HEK293 (cell line): ENCODE measurements at regions not wholly inside any gene's neighbourhood (a gene's known extent, or its start where the extent isn't known, plus 50 kb on each side); places are given as distances from the start of the nearest gene placed in this dataset.
A peak's percentile ranks its signal among the peaks of the same experiment; 100 is the strongest.

ENCODE experiments used
- CTCF ChIA-PET: fragments of 350-600 bp; formaldehyde crosslinking; extraction: SDS; loops from one replicate; lab custom pipeline; 2021; ENCODE audit warnings: antibody characterized with exemption; lab: Yijun Ruan, JAX
- POLR2A ChIA-PET: fragments of 300-600 bp; formaldehyde crosslinking; extraction: SDS; loops from one replicate; lab custom pipeline; 2020; ENCODE audit warnings: antibody characterized with exemption, inconsistent platforms; lab: Yijun Ruan, JAX
- H3K27ac ChIP-seq: fragments of 200-500 bp; sonication (Bioruptor generic); 2 replicates; pipeline ENCODE4 v1.5.1; 2014; ENCODE audit warnings: low read depth, low read length, control low read depth, inconsistent platforms; ENCODE audit errors: extremely low read depth
- H3K36me3 ChIP-seq, 2 experiments: fragments of 200-500 bp in 1 of 2; sonication (Bioruptor generic) in 1 of 2; 1 replicate in 1 of 2; 2 replicates in 1 of 2; pipeline ENCODE4 v1.5.1; 2014 to 2017; ENCODE audit warnings: inconsistent platforms in 2 of 2, low read length in 2 of 2; ENCODE audit not compliant: control insufficient read depth in 2 of 2, insufficient read depth in 1 of 2
- H3K4me1 ChIP-seq: fragments of 200-500 bp; sonication (Bioruptor generic); 2 replicates; pipeline ENCODE4 v1.5.1; 2014; ENCODE audit warnings: mild to moderate bottlenecking, low read length, inconsistent platforms; ENCODE audit not compliant: control insufficient read depth, insufficient read depth
- H3K4me3 ChIP-seq: 2 replicates; pipeline ENCODE4 v1.5.1; 2011; ENCODE audit warnings: low read depth, mild to moderate bottlenecking, control low read depth, low read length, moderate library complexity
- H3K9me3 ChIP-seq: fragments of 200-500 bp; sonication (Bioruptor generic); 2 replicates; pipeline ENCODE4 v1.5.1; 2014; ENCODE audit warnings: low read depth, low read length, inconsistent platforms; ENCODE audit not compliant: control insufficient read depth, insufficient read depth
- KLF7 ChIP-seq: fragments of 450-650 bp; formaldehyde crosslinking; IDR thresholded peaks from 2 replicates; pipeline ENCODE4 v1.5.1; 2016; ENCODE audit warnings: missing biosample characterization, missing genetic modification characterization, borderline replicate concordance
- MEIS1 ChIP-seq: sonication (generic); formaldehyde crosslinking; IDR thresholded peaks from 2 replicates; pipeline ENCODE4 v1.8.1; 2022; ENCODE audit warnings: missing genetic modification reagents, mild to moderate bottlenecking, borderline replicate concordance
- MYNN ChIP-seq: fragments of 450-650 bp; formaldehyde crosslinking; IDR thresholded peaks from 2 replicates; pipeline ENCODE4 v1.5.1; 2016; ENCODE audit warnings: missing biosample characterization, missing genetic modification characterization, borderline replicate concordance
- YY2 ChIP-seq: fragments of 450-650 bp; formaldehyde crosslinking; IDR thresholded peaks from 2 replicates; pipeline ENCODE4 v1.5.1; 2016; ENCODE audit warnings: missing biosample characterization, missing genetic modification characterization
- ZBTB10 ChIP-seq: fragments of 450-650 bp; formaldehyde crosslinking; IDR thresholded peaks from 2 replicates; pipeline ENCODE4 v1.5.1; 2016; ENCODE audit warnings: missing biosample characterization, missing genetic modification characterization
- ZBTB20 ChIP-seq: fragments of 450-650 bp; formaldehyde crosslinking; IDR thresholded peaks from 2 replicates; pipeline ENCODE4 v1.5.1; 2016; ENCODE audit warnings: missing biosample characterization, missing genetic modification characterization
- ZBTB21 ChIP-seq: fragments of 450-650 bp; formaldehyde crosslinking; IDR thresholded peaks from 2 replicates; pipeline ENCODE4 v1.5.1; 2017; ENCODE audit warnings: missing biosample characterization, missing genetic modification characterization
- ZBTB8A ChIP-seq: fragments of 450-650 bp; formaldehyde crosslinking; IDR thresholded peaks from 2 replicates; pipeline ENCODE4 v1.5.1; 2016; ENCODE audit warnings: missing biosample characterization, missing genetic modification characterization
- ZEB2 ChIP-seq: fragments of 450-650 bp; formaldehyde crosslinking; IDR thresholded peaks from 2 replicates; pipeline ENCODE4 v1.5.1; 2016; ENCODE audit warnings: missing biosample characterization, missing genetic modification characterization
- ZFP37 ChIP-seq: fragments of 450-650 bp; formaldehyde crosslinking; IDR thresholded peaks from 2 replicates; pipeline ENCODE4 v1.5.1; 2016; ENCODE audit warnings: missing biosample characterization, missing genetic modification characterization
- ZNF146 ChIP-seq: fragments of 450-650 bp; formaldehyde crosslinking; IDR thresholded peaks from 2 replicates; pipeline ENCODE4 v1.5.1; 2016; ENCODE audit warnings: missing biosample characterization, missing genetic modification characterization
- ZNF266 ChIP-seq: fragments of 450-650 bp; formaldehyde crosslinking; IDR thresholded peaks from 2 replicates; pipeline ENCODE4 v1.5.1; 2016; ENCODE audit warnings: missing biosample characterization, missing genetic modification characterization, low read depth
- ZNF280D ChIP-seq: fragments of 450-650 bp; formaldehyde crosslinking; IDR thresholded peaks from 2 replicates; pipeline ENCODE4 v1.5.1; 2016; ENCODE audit warnings: missing biosample characterization, missing genetic modification characterization
- ZNF324 ChIP-seq: fragments of 450-650 bp; formaldehyde crosslinking; IDR thresholded peaks from 2 replicates; pipeline ENCODE4 v1.5.1; 2016; ENCODE audit warnings: missing biosample characterization, missing genetic modification characterization
- ZNF350 ChIP-seq: fragments of 450-650 bp; formaldehyde crosslinking; IDR thresholded peaks from 2 replicates; pipeline ENCODE4 v1.5.0; 2017; ENCODE audit warnings: missing biosample characterization, mild to moderate bottlenecking, missing genetic modification characterization
- ZNF501 ChIP-seq: fragments of 450-650 bp; formaldehyde crosslinking; IDR thresholded peaks from 2 replicates; pipeline ENCODE4 v1.5.1; 2016; ENCODE audit warnings: missing biosample characterization, missing genetic modification characterization
- ZNF544 ChIP-seq: fragments of 450-650 bp; formaldehyde crosslinking; IDR thresholded peaks from 2 replicates; pipeline ENCODE4 v1.5.0; 2017; ENCODE audit warnings: missing biosample characterization, missing genetic modification characterization
- ZNF600 ChIP-seq: fragments of 450-650 bp; formaldehyde crosslinking; IDR thresholded peaks from 2 replicates; pipeline ENCODE4 v1.5.1; 2016; ENCODE audit warnings: missing biosample characterization, missing genetic modification characterization
- ZNF664 ChIP-seq: fragments of 450-650 bp; formaldehyde crosslinking; IDR thresholded peaks from 2 replicates; pipeline ENCODE4 v1.5.1; 2016; ENCODE audit warnings: missing biosample characterization, missing genetic modification characterization
- ZNF692 ChIP-seq: fragments of 450-650 bp; formaldehyde crosslinking; IDR thresholded peaks from 2 replicates; pipeline ENCODE4 v1.5.1; 2016; ENCODE audit warnings: missing biosample characterization, missing genetic modification characterization
- ZNF768 ChIP-seq: fragments of 450-650 bp; formaldehyde crosslinking; IDR thresholded peaks from 2 replicates; pipeline ENCODE4 v1.5.1; 2018; ENCODE audit warnings: missing biosample characterization, mild to moderate bottlenecking, missing genetic modification characterization
- ZSCAN23 ChIP-seq: fragments of 450-650 bp; formaldehyde crosslinking; IDR thresholded peaks from 2 replicates; pipeline ENCODE4 v1.5.1; 2016; ENCODE audit warnings: missing biosample characterization, missing genetic modification characterization

- CTCF ChIA-PET: no interaction called here
- peaks cover 3% of the 10 kb centered on the region; the same call in 1 of the 2 replicates for H3K4me1 ChIP-seq
- H3K4me3 ChIP-seq: no peak overlapping the region
- TF ChIP-seq ZBTB21 (tag by site-specific recombination) (no peak), ZNF350 (tag by site-specific recombination) (peak; percentile 52; the same call in 1 of the 2 replicates), ZNF544 (tag by site-specific recombination) (peak; percentile 56; the same call in 1 of the 2 replicates), ZEB2 (tag by site-specific recombination) (no peak)
- H3K9me3 ChIP-seq: no peaks in the 10 kb centered on the region
- no peak overlapping the region for H3K27ac ChIP-seq
- H3K36me3 ChIP-seq: no peaks in the 10 kb centered on the region
- POLR2A ChIA-PET: no interaction called here
Observed at GRCh38 chr14:25108959-25109358, 59.0 kb upstream of the STXBP6 start.

- POLR2A ChIA-PET: no interaction called here
- Histone ChIP-seq H3K4me1 (peaks cover 3% of the 10 kb centered on the region; the same call in 1 of the 2 replicates), H3K36me3 (no peaks in the 10 kb centered on the region), H3K27ac (no peak overlapping the region), H3K9me3 (no peaks in the 10 kb centered on the region), H3K4me3 (no peak overlapping the region)
- CTCF ChIA-PET: no interaction called here
- TF ChIP-seq KLF7 (tag by site-specific recombination): no peak
- no peak for TF ChIP-seq ZNF768
- no peak for TF ChIP-seq ZNF501 (tag by site-specific recombination)
- no peak for TF ChIP-seq ZNF664 (tag by site-specific recombination)
- no peak for TF ChIP-seq ZBTB20 (tag by site-specific recombination)
- no peak for TF ChIP-seq ZNF266 (tag by site-specific recombination)
- TF ChIP-seq MEIS1 (CRISPR knock-in tag): no peak
- no peak for TF ChIP-seq ZNF324 (tag by site-specific recombination)
- no peak for TF ChIP-seq MYNN (tag by site-specific recombination)
- TF ChIP-seq ZNF692 (tag by site-specific recombination): no peak
- no peak for TF ChIP-seq YY2 (tag by site-specific recombination)
Observed at GRCh38 chr14:25108291-25108690, 58.3 kb upstream of the STXBP6 start.

- Histone ChIP-seq H3K36me3 (no peaks in the 10 kb centered on the region), H3K9me3 (no peaks in the 10 kb centered on the region), H3K27ac (no peak overlapping the region), H3K4me3 (no peak overlapping the region), H3K4me1 (no peaks in the 10 kb centered on the region; the same call in 1 of the 2 replicates)
- ChIA-PET CTCF (no interaction called here), POLR2A (no interaction called here)
- no peak for TF ChIP-seq ZFP37
- TF ChIP-seq ZNF146: no peak
- TF ChIP-seq ZNF501 (tag by site-specific recombination): no peak
- TF ChIP-seq ZNF600 (tag by site-specific recombination): no peak
- no peak for TF ChIP-seq ZBTB8A (tag by site-specific recombination)
- no peak for TF ChIP-seq ZSCAN23
- no peak for TF ChIP-seq MYNN (tag by site-specific recombination)
- no peak for TF ChIP-seq ZNF280D
- no peak for TF ChIP-seq ZBTB10
Observed at GRCh38 chr14:25103820-25104219, 53.9 kb upstream of the STXBP6 start.
